GM23338 (cell line): ENCODE measurements at regions not wholly inside any gene's neighbourhood (a gene's known extent, or its start where the extent isn't known, plus 50 kb on each side); places are given as distances from the start of the nearest gene placed in this dataset.

Source experiments
- ATAC-seq: fragments of 200-7000 bp; cut with Tn5 transposase; 3 replicates; pipeline ENCODE4 v1.9.1; 2020
- DNase-seq: peaks from one replicate; pipeline ENCODE4 v3.0.0-alpha.2; 2015; ENCODE audit warnings: low spot score
- H2AFZ ChIP-seq: fragments of 200-600 bp; sonication (generic); 2 replicates; pipeline ENCODE4 v1.8.0; 2016; ENCODE audit warnings: antibody characterized with exemption, mild to moderate bottlenecking, moderate library complexity
- H3F3A ChIP-seq: fragments of 200-600 bp; sonication (generic); replicated peaks from 2 replicates; pipeline ENCODE4 v1.8.0; 2017; ENCODE audit warnings: antibody characterized with exemption, mixed run types, low read depth
- H3K27ac ChIP-seq: fragments of 200-600 bp; sonication (generic); 2 replicates; pipeline ENCODE4 v1.6.1; 2016; ENCODE audit warnings: low read depth
- H3K27me3 ChIP-seq: fragments of 200-600 bp; sonication (generic); 2 replicates; pipeline ENCODE4 v1.8.0; 2016; ENCODE audit warnings: mild to moderate bottlenecking, mixed run types, moderate library complexity; ENCODE audit not compliant: insufficient read depth
- H3K36me3 ChIP-seq: fragments of 200-600 bp; sonication (generic); 2 replicates; pipeline ENCODE4 v1.8.0; 2016; ENCODE audit warnings: mild to moderate bottlenecking; ENCODE audit not compliant: insufficient read depth
- H3K4me1 ChIP-seq: fragments of 200-600 bp; sonication (generic); 2 replicates; pipeline ENCODE4 v1.8.0; 2016; ENCODE audit warnings: mild to moderate bottlenecking, moderate library complexity; ENCODE audit not compliant: insufficient read depth
- H3K4me2 ChIP-seq: fragments of 200-600 bp; sonication (generic); 2 replicates; pipeline ENCODE4 v1.7.1; 2017; ENCODE audit warnings: mixed run types
- H3K4me3 ChIP-seq: fragments of 200-600 bp; sonication (generic); 2 replicates; pipeline ENCODE4 v1.6.1; 2016; ENCODE audit warnings: mixed run types
- H3K79me2 ChIP-seq: fragments of 200-600 bp; sonication (generic); replicated peaks from 2 replicates; pipeline ENCODE4 v1.8.0; 2017; ENCODE audit warnings: mild to moderate bottlenecking; ENCODE audit not compliant: insufficient read depth
- H3K9me2 ChIP-seq: fragments of 200-600 bp; sonication (generic); 2 replicates; pipeline ENCODE4 v1.8.0; 2017; ENCODE audit not compliant: insufficient read depth
- H4K20me1 ChIP-seq: fragments of 200-600 bp; sonication (generic); replicated peaks from 2 replicates; pipeline ENCODE4 v1.8.0; 2017; ENCODE audit warnings: mild to moderate bottlenecking; ENCODE audit not compliant: insufficient read depth
- H3K27ac Mint-ChIP-seq: 2 replicates; pipeline ENCODE4 v1.8.0; 2020; ENCODE audit warnings: inconsistent platforms, mild to moderate bottlenecking, moderate library complexity, mixed read lengths
- H3K27me3 Mint-ChIP-seq: 3 replicates; pipeline ENCODE4 v1.8.0; 2022; ENCODE audit warnings: low read depth, mild to moderate bottlenecking, moderate library complexity, mixed read lengths, inconsistent platforms; ENCODE audit not compliant: insufficient read depth, poor library complexity
- H3K36me3 Mint-ChIP-seq: 3 replicates; pipeline ENCODE4 v1.8.0; 2021; ENCODE audit warnings: low read depth, mild to moderate bottlenecking, inconsistent platforms, moderate library complexity, mixed read lengths
- H3K4me1 Mint-ChIP-seq: 3 replicates; pipeline ENCODE4 v1.8.0; 2020; ENCODE audit warnings: mild to moderate bottlenecking, inconsistent platforms, mixed read lengths
- H3K4me3 Mint-ChIP-seq: 3 replicates; pipeline ENCODE4 v1.8.0; 2021; ENCODE audit warnings: moderate library complexity, mild to moderate bottlenecking, inconsistent platforms, mixed read lengths
- H3K9me3 Mint-ChIP-seq: 3 replicates; pipeline ENCODE4 v1.8.0; 2020; ENCODE audit warnings: moderate library complexity, mild to moderate bottlenecking, inconsistent platforms, mixed read lengths
- EZH2 ChIP-seq: fragments of 200-600 bp; sonication (generic); IDR thresholded peaks from one replicate; pipeline ENCODE4 v1.8.0; 2017; ENCODE audit warnings: antibody characterized with exemption, mild to moderate bottlenecking, low read depth; ENCODE audit not compliant: unreplicated experiment
- EZH2phosphoT487 ChIP-seq: fragments of 200-600 bp; sonication (generic); IDR thresholded peaks from one replicate; pipeline ENCODE4 v1.8.1; 2018; ENCODE audit warnings: antibody characterized with exemption; ENCODE audit not compliant: unreplicated experiment
- JUNB ChIP-seq: IDR thresholded peaks from one replicate; pipeline ENCODE4 v1.6.1; 2016; ENCODE audit warnings: antibody characterized with exemption; ENCODE audit not compliant: unreplicated experiment
- NANOG ChIP-seq: IDR thresholded peaks from 2 replicates; pipeline ENCODE4 v1.6.1; 2016; ENCODE audit warnings: antibody characterized with exemption, borderline replicate concordance
- ZNF114 ChIP-seq: fragments of 250-450 bp; sonication (Bioruptor Pico); IDR thresholded peaks from 2 replicates; pipeline ENCODE4 v1.5.0; 2020; ENCODE audit warnings: mild to moderate bottlenecking, moderate library complexity
- ZNF331 ChIP-seq: fragments of 250-450 bp; sonication (Bioruptor Pico); IDR thresholded peaks from 2 replicates; pipeline ENCODE4 v1.5.0; 2020; ENCODE audit warnings: low read depth, mild to moderate bottlenecking, moderate library complexity
- ZNF462 ChIP-seq: fragments of 250-450 bp; sonication (Bioruptor Pico); IDR thresholded peaks from 2 replicates; pipeline ENCODE4 v1.5.0; 2020; ENCODE audit warnings: mild to moderate bottlenecking, moderate library complexity
- TF ChIP-seq, protein P1 (sequence below): IDR thresholded peaks from one replicate; pipeline ENCODE4 v1.6.1; 2018; ENCODE audit warnings: antibody characterized with exemption; ENCODE audit not compliant: unreplicated experiment
- TF ChIP-seq, protein P2 (sequence below): IDR thresholded peaks from 2 replicates; pipeline ENCODE4 v1.6.1; 2016; ENCODE audit warnings: antibody characterized with exemption

- TF ChIP-seq, protein P1, sequence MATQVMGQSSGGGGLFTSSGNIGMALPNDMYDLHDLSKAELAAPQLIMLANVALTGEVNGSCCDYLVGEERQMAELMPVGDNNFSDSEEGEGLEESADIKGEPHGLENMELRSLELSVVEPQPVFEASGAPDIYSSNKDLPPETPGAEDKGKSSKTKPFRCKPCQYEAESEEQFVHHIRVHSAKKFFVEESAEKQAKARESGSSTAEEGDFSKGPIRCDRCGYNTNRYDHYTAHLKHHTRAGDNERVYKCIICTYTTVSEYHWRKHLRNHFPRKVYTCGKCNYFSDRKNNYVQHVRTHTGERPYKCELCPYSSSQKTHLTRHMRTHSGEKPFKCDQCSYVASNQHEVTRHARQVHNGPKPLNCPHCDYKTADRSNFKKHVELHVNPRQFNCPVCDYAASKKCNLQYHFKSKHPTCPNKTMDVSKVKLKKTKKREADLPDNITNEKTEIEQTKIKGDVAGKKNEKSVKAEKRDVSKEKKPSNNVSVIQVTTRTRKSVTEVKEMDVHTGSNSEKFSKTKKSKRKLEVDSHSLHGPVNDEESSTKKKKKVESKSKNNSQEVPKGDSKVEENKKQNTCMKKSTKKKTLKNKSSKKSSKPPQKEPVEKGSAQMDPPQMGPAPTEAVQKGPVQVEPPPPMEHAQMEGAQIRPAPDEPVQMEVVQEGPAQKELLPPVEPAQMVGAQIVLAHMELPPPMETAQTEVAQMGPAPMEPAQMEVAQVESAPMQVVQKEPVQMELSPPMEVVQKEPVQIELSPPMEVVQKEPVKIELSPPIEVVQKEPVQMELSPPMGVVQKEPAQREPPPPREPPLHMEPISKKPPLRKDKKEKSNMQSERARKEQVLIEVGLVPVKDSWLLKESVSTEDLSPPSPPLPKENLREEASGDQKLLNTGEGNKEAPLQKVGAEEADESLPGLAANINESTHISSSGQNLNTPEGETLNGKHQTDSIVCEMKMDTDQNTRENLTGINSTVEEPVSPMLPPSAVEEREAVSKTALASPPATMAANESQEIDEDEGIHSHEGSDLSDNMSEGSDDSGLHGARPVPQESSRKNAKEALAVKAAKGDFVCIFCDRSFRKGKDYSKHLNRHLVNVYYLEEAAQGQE, result no peak
- TF ChIP-seq, protein P2, sequence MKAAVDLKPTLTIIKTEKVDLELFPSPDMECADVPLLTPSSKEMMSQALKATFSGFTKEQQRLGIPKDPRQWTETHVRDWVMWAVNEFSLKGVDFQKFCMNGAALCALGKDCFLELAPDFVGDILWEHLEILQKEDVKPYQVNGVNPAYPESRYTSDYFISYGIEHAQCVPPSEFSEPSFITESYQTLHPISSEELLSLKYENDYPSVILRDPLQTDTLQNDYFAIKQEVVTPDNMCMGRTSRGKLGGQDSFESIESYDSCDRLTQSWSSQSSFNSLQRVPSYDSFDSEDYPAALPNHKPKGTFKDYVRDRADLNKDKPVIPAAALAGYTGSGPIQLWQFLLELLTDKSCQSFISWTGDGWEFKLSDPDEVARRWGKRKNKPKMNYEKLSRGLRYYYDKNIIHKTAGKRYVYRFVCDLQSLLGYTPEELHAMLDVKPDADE, result no peak
These were observed 98.1 kb upstream of the NAMPT start (continued) for GRCh38 chr7:106382929-106383328.

DNA sequence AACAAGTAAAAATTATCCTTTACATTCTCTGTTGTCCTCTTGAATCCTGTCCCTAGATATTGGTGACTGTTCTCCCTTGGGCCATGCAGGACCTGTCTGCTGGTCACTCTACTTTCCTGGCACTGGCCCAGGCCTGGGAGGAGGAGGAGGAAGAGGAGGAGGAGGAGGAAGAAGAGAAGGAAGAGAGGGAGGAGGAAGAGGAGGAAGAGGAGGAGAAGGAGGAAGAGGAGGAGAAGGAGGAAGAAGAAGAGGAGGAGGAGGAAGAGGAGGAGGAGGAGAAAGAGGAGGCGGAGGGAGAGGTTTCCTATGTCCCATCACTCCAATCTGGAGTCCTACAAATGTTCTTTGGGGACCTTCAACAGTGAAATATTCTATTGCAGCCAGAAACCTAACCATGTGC is 97.3 kb upstream of the NAMPT start:
- Histone ChIP-seq H3K27ac (no peak overlapping the region), H3K27me3 (no peaks in the 10 kb centered on the region), H3K79me2 (no peaks in the 10 kb centered on the region), H3K4me3 (no peak overlapping the region), H3K36me3 (no peaks in the 10 kb centered on the region), H2AFZ (no peak overlapping the region), H3F3A (no peaks in the 10 kb centered on the region), H3K4me1 (no peaks in the 10 kb centered on the region), H4K20me1 (no peaks in the 10 kb centered on the region), H3K9me2 (peaks cover 7% of the 10 kb centered on the region; the same call in 1 of the 2 replicates), H3K4me2 (no peak overlapping the region)
- Mint-ChIP-seq H3K27me3 (peaks cover 1% of the 10 kb centered on the region), H3K4me1 (no peaks in the 10 kb centered on the region), H3K27ac (no peak overlapping the region), H3K9me3 (no peaks in the 10 kb centered on the region), H3K4me3 (no peak overlapping the region), H3K36me3 (no peaks in the 10 kb centered on the region)
- DNase-seq (no peak), ATAC-seq (no peak)
- TF ChIP-seq JUNB (no peak), ZNF462 (CRISPR knock-in tag) (no peak), EZH2phosphoT487 (no peak), EZH2 (no peak), ZNF114 (CRISPR knock-in tag) (no peak), ZNF331 (no peak), NANOG (no peak)
- TF ChIP-seq, protein P2, result no peak
- TF ChIP-seq, protein P1, result no peak
